Kidney tubule cell (primary cell): ENCODE measurements at regions not wholly inside any gene's neighbourhood (a gene's known extent, or its start where the extent isn't known, plus 50 kb on each side); places are given as distances from the start of the nearest gene placed in this dataset.
A peak's percentile ranks its signal among the peaks of the same experiment; 100 is the strongest.
"Not testable (repeated sequence)": the region's sequence is repeated elsewhere in the genome, so short reads cannot be mapped to it uniquely, and the experiment has no call there.

ENCODE experiments used
- DNase-seq: peaks from one replicate; pipeline ENCODE4 v3.0.0-alpha.2; 2018; ENCODE audit warnings: low spot score

- no peak for DNase-seq
Measured at GRCh38 chr18:72993250-72993649, 125.5 kb upstream of the NETO1 start.

GRCh38 chr18:72991379-72991778, 123.6 kb upstream of the NETO1 start:
- no peak for DNase-seq

- not testable (repeated sequence) for DNase-seq
Measured at GRCh38 chr18:72987570-72987969, 119.8 kb upstream of the NETO1 start.

GRCh38 chr18:72986103-72986502, 118.3 kb upstream of the NETO1 start:
- DNase-seq = peak; percentile 39

- DNase-seq = no peak
Measured at GRCh38 chr18:72985686-72986085, 117.9 kb upstream of the NETO1 start.

GRCh38 chr18:72984290-72984689, 116.5 kb upstream of the NETO1 start:
- no peak for DNase-seq

- peak; percentile 50 for DNase-seq
Measured at GRCh38 chr18:72973841-72974240, 106.1 kb upstream of the NETO1 start.

GRCh38 chr18:72965616-72966015, 97.8 kb upstream of the NETO1 start:
- DNase-seq = no peak

GRCh38 chr18:72958195-72958594, 90.4 kb upstream of the NETO1 start:
- DNase-seq = not testable (repeated sequence)

- no peak for DNase-seq
Measured at GRCh38 chr18:72948439-72948838, 80.7 kb upstream of the NETO1 start.

- no peak for DNase-seq
Measured at GRCh38 chr18:72942766-72943165, 75.0 kb upstream of the NETO1 start.

- peak; percentile 1 for DNase-seq
Measured at GRCh38 chr18:72940986-72941385, 73.2 kb upstream of the NETO1 start.

- no peak for DNase-seq
Measured at GRCh38 chr18:72940509-72940908, 72.7 kb upstream of the NETO1 start.

GRCh38 chr18:72935744-72936143, 68.0 kb upstream of the NETO1 start:
- DNase-seq = peak; percentile 1

GRCh38 chr18:72922895-72923294, 55.1 kb upstream of the NETO1 start:
- DNase-seq = no peak
